ENCODE measurements at regions not wholly inside any gene's neighbourhood (a gene's known extent, or its start where the extent isn't known, plus 50 kb on each side); places are given as distances from the start of the nearest gene placed in this dataset.

GRCh38 chr2:39568116-39568515 is 97.6 kb upstream of the TMEM178A start:
- DNase-seq, result peak in 2 of 5 donors; percentile 25 to 56
- FAIRE-seq, result no peak
- H3K27ac ChIP-seq (ENCODE audit: low read depth in 2 of 2, low read length in 2 of 2), result peak overlapping the region in 1 of 2 donors; percentile 73

GRCh38 chr2:39568561-39569006 is 97.1 kb upstream of the TMEM178A start:
- H3K27ac ChIP-seq (ENCODE audit: low read depth in 2 of 2, low read length in 2 of 2), result peak overlapping the region; percentile 19 to 73
- no peaks in the 10 kb centered on the region for H3K36me3 ChIP-seq (ENCODE audit: control insufficient read depth in 2 of 3, insufficient read depth in 3 of 3, low read length in 3 of 3)
- intact Hi-C loops (cut with DNase I), result no loop called here
- H3K9me3 ChIP-seq (ENCODE audit: control insufficient read depth in 2 of 3, insufficient read depth in 1 of 3, low read length in 3 of 3), result peaks cover 0 to 3% (median 0%) of the 10 kb centered on the region in 3 donors
- no peak overlapping the region for H3K4me3 ChIP-seq (ENCODE audit: low read length in 3 of 3)
- no peak for TF ChIP-seq CTCF (IDR thresholded peaks at IDR 0.05; ENCODE audit: borderline replicate concordance, extremely low read depth, insufficient read depth)
- FAIRE-seq (peak; percentile 49), DNase-seq (peak in 2 of 5 donors; percentile 75 to 86)
- no peaks in the 10 kb centered on the region for H3K27me3 ChIP-seq (ENCODE audit: control insufficient read depth, insufficient read depth, low read length)
- peaks cover 0 to 35% (median 18%) of the 10 kb centered on the region in 3 donors for H3K4me1 ChIP-seq (ENCODE audit: control insufficient read depth in 2 of 3, insufficient read depth in 2 of 3, low read depth in 1 of 3, low read length in 3 of 3)
- no peak overlapping the region for H3K9ac ChIP-seq (ENCODE audit: low read length in 3 of 3)

More at GRCh38 chr2:39568116-39568515, 97.6 kb upstream of the TMEM178A start:
- Histone ChIP-seq H3K27me3 (ENCODE audit: control insufficient read depth, insufficient read depth, low read length) (no peaks in the 10 kb centered on the region), H3K36me3 (ENCODE audit: control insufficient read depth in 2 of 3, insufficient read depth in 3 of 3, low read length in 3 of 3) (no peaks in the 10 kb centered on the region), H3K4me3 (ENCODE audit: low read length in 3 of 3) (no peak overlapping the region), H3K9ac (ENCODE audit: low read length in 3 of 3) (no peak overlapping the region), H3K4me1 (ENCODE audit: control insufficient read depth in 2 of 3, insufficient read depth in 2 of 3, low read depth in 1 of 3, low read length in 3 of 3) (peaks cover 0 to 35% (median 18%) of the 10 kb centered on the region in 3 donors), H3K9me3 (ENCODE audit: control insufficient read depth in 2 of 3, insufficient read depth in 1 of 3, low read length in 3 of 3) (peaks cover 0 to 7% (median 0%) of the 10 kb centered on the region in 3 donors)
- no peak for TF ChIP-seq CTCF (IDR thresholded peaks at IDR 0.05; ENCODE audit: borderline replicate concordance, extremely low read depth, insufficient read depth)
- intact Hi-C loops (cut with DNase I), result no loop called here

GRCh38 chr2:39570130-39570555 is 95.6 kb upstream of the TMEM178A start:
- Histone ChIP-seq H3K27ac (ENCODE audit: low read depth in 2 of 2, low read length in 2 of 2) (peak overlapping the region in 1 of 2 donors; percentile 49), H3K9me3 (ENCODE audit: control insufficient read depth in 2 of 3, insufficient read depth in 1 of 3, low read length in 3 of 3) (no peaks in the 10 kb centered on the region), H3K4me1 (ENCODE audit: control insufficient read depth in 2 of 3, insufficient read depth in 2 of 3, low read depth in 1 of 3, low read length in 3 of 3) (peaks cover 0 to 35% (median 18%) of the 10 kb centered on the region in 3 donors), H3K36me3 (ENCODE audit: control insufficient read depth in 2 of 3, insufficient read depth in 3 of 3, low read length in 3 of 3) (no peaks in the 10 kb centered on the region), H3K27me3 (ENCODE audit: control insufficient read depth, insufficient read depth, low read length) (no peaks in the 10 kb centered on the region), H3K4me3 (ENCODE audit: low read length in 3 of 3) (no peak overlapping the region), H3K9ac (ENCODE audit: low read length in 3 of 3) (no peak overlapping the region)
- DNase-seq (no peak), FAIRE-seq (no peak)
- TF ChIP-seq CTCF (IDR thresholded peaks at IDR 0.05; ENCODE audit: borderline replicate concordance, extremely low read depth, insufficient read depth), result no peak
- intact Hi-C loops (cut with DNase I), result no loop called here

- FAIRE-seq, result no peak
- Histone ChIP-seq H3K9ac (ENCODE audit: low read length in 3 of 3) (no peak overlapping the region), H3K4me1 (ENCODE audit: control insufficient read depth in 2 of 3, insufficient read depth in 2 of 3, low read depth in 1 of 3, low read length in 3 of 3) (peaks cover 0 to 35% (median 18%) of the 10 kb centered on the region in 3 donors), H3K4me3 (ENCODE audit: low read length in 3 of 3) (no peak overlapping the region), H3K27me3 (ENCODE audit: control insufficient read depth, insufficient read depth, low read length) (no peaks in the 10 kb centered on the region), H3K9me3 (ENCODE audit: control insufficient read depth in 2 of 3, insufficient read depth in 1 of 3, low read length in 3 of 3) (no peaks in the 10 kb centered on the region), H3K36me3 (ENCODE audit: control insufficient read depth in 2 of 3, insufficient read depth in 3 of 3, low read length in 3 of 3) (no peaks in the 10 kb centered on the region), H3K27ac (ENCODE audit: low read depth in 2 of 2, low read length in 2 of 2) (no peak overlapping the region)
- TF ChIP-seq CTCF (IDR thresholded peaks at IDR 0.05; ENCODE audit: borderline replicate concordance, extremely low read depth, insufficient read depth), result no peak
- intact Hi-C loops (cut with DNase I), result no loop called here
- no peak for DNase-seq
Measured at GRCh38 chr2:39570614-39571013, 95.1 kb upstream of the TMEM178A start.

All from kidney (tissue), 13 donors.